NOMO-1 treated with dmso at 0.1 percent for 144 hours (cell line): ENCODE measurements at regions not wholly inside any gene's neighbourhood (a gene's known extent, or its start where the extent isn't known, plus 50 kb on each side); places are given as distances from the start of the nearest gene placed in this dataset.
"Not testable (repeated sequence)": the region's sequence is repeated elsewhere in the genome, so short reads cannot be mapped to it uniquely, and the experiment has no call there.

Experiments used
- DNase-seq: peaks from one replicate; lab custom pipeline; 2025; ENCODE audit not compliant: unreplicated experiment; lab: John Stamatoyannopoulos, UW

GRCh38 chr4:149870008-149870407 lies 54.4 kb upstream of the IQCM start:
- DNase-seq, result no peak

GRCh38 chr4:149881744-149882143 lies 66.1 kb upstream of the IQCM start:
- DNase-seq, result no peak

- no peak for DNase-seq
Observed at GRCh38 chr4:149882251-149882650, 66.6 kb upstream of the IQCM start.

GRCh38 chr4:149884046-149884445 lies 68.4 kb upstream of the IQCM start:
- no peak for DNase-seq

GRCh38 chr4:149884529-149885181 lies 69.0 kb upstream of the IQCM start:
- no peak for DNase-seq

- DNase-seq, result no peak
Observed at GRCh38 chr4:149885896-149886295, 70.3 kb upstream of the IQCM start.

GRCh38 chr4:149886786-149887490 lies 71.3 kb upstream of the IQCM start:
- DNase-seq, result no peak

- no peak for DNase-seq
Observed at GRCh38 chr4:149889991-149890390, 74.3 kb upstream of the IQCM start.

- DNase-seq, result no peak
Observed at GRCh38 chr4:149890531-149890930, 74.9 kb upstream of the IQCM start.

- DNase-seq, result no peak
Observed at GRCh38 chr4:149891426-149891825, 75.8 kb upstream of the IQCM start.

- no peak for DNase-seq
Observed at GRCh38 chr4:149896432-149896831, 80.8 kb upstream of the IQCM start.

- DNase-seq, result no peak
Observed at GRCh38 chr4:149897783-149898182, 82.1 kb upstream of the IQCM start.

- no peak for DNase-seq
Observed at GRCh38 chr4:149901128-149901527, 85.5 kb upstream of the IQCM start.

- DNase-seq, result no peak
Observed at GRCh38 chr4:149902242-149902641, 86.6 kb upstream of the IQCM start.

- no peak for DNase-seq
Observed at GRCh38 chr4:149910177-149910576, 94.5 kb upstream of the IQCM start.

GRCh38 chr4:149910604-149911350 lies 95.1 kb upstream of the IQCM start:
- DNase-seq, result no peak

- no peak for DNase-seq
Observed at GRCh38 chr4:149911354-149911753, 95.7 kb upstream of the IQCM start.

- DNase-seq, result no peak
Observed at GRCh38 chr4:149912000-149912399, 96.4 kb upstream of the IQCM start.

- no peak for DNase-seq
Observed at GRCh38 chr4:149914119-149915115, 98.8 kb upstream of the IQCM start.

GRCh38 chr4:149915735-149916134 lies 100.1 kb upstream of the IQCM start:
- not testable (repeated sequence) for DNase-seq

- no peak for DNase-seq
Observed at GRCh38 chr4:149923736-149924135, 108.1 kb upstream of the IQCM start.
